OCI-LY3 (cell line): ENCODE measurements at regions not wholly inside any gene's neighbourhood (a gene's known extent, or its start where the extent isn't known, plus 50 kb on each side); places are given as distances from the start of the nearest gene placed in this dataset.

Experiments used
- H2AFZ ChIP-seq: fragments of 200-600, 300-600 bp; shearing (Covaris generic); 2 replicates; pipeline ENCODE4 v1.6.0; 2014; ENCODE audit warnings: antibody characterized with exemption, low read depth, low read length
- H3K27ac ChIP-seq: fragments of 200-600, 300-600 bp; sonication (generic); 2 replicates; pipeline ENCODE4 v1.5.1; 2014; ENCODE audit warnings: mild to moderate bottlenecking, low read length, moderate library complexity, mixed read lengths
- H3K27me3 ChIP-seq: fragments of 200-600, 300-600 bp; sonication (generic); 2 replicates; pipeline ENCODE4 v1.6.1; 2014; ENCODE audit warnings: low read depth, low read length, mixed read lengths
- H3K36me3 ChIP-seq: fragments of 200-600, 300-600 bp; sonication (generic); replicated peaks from 2 replicates; pipeline ENCODE3; 2014; ENCODE audit warnings: low read depth, low read length, mixed read lengths
- H3K4me1 ChIP-seq: fragments of 300-600, 200-600 bp; sonication (generic); 2 replicates; pipeline ENCODE4 v1.6.1; 2014; ENCODE audit warnings: low read length, mixed read lengths
- H3K4me2 ChIP-seq: fragments of 200-600, 300-600 bp; sonication (generic); 2 replicates; pipeline ENCODE4 v1.6.1; 2014; ENCODE audit warnings: low read length, mixed read lengths
- H3K4me3 ChIP-seq: fragments of 300-600, 200-600 bp; sonication (generic); 2 replicates; pipeline ENCODE4 v1.5.1; 2014; ENCODE audit warnings: antibody characterized with exemption, mild to moderate bottlenecking, low read length, moderate library complexity
- H3K79me2 ChIP-seq: fragments of 300-600, 200-600 bp; shearing (Covaris generic); 2 replicates; pipeline ENCODE4 v1.6.1; 2014; ENCODE audit warnings: mild to moderate bottlenecking, low read length, mixed read lengths
- H3K9ac ChIP-seq: fragments of 300-600, 200-600 bp; shearing (Covaris generic); 2 replicates; pipeline ENCODE4 v1.6.0; 2014; ENCODE audit warnings: mild to moderate bottlenecking, low read length, moderate library complexity
- H3K9me3 ChIP-seq: fragments of 200-600, 300-600 bp; shearing (Covaris generic); 2 replicates; pipeline ENCODE4 v1.6.1; 2014; ENCODE audit warnings: low read length, mixed read lengths; ENCODE audit not compliant: insufficient read depth
- H4K20me1 ChIP-seq: fragments of 200-600, 300-600 bp; sonication (generic); 2 replicates; pipeline ENCODE4 v1.6.1; 2016; ENCODE audit warnings: low read length, mixed read lengths; ENCODE audit not compliant: insufficient read depth
- EZH2phosphoT487 ChIP-seq: fragments of 200-600 bp; shearing (Covaris generic); IDR thresholded peaks from 2 replicates; pipeline ENCODE4 v1.6.1; 2018; ENCODE audit warnings: antibody characterized with exemption, mixed run types, low read depth
- TF ChIP-seq, protein P1 (sequence below): fragments of 200-600, 300-600 bp; sonication (generic); IDR thresholded peaks from 2 replicates; pipeline ENCODE4 v1.5.1; 2014; ENCODE audit warnings: antibody characterized with exemption, low read length, low read depth

- no peaks in the 10 kb centered on the region for H3K79me2 ChIP-seq
- H3K27me3 ChIP-seq: no peaks in the 10 kb centered on the region; the same call in 1 of the 2 replicates
- H4K20me1 ChIP-seq: no peaks in the 10 kb centered on the region
- H3K9me3 ChIP-seq: no peaks in the 10 kb centered on the region
- no peak overlapping the region for H3K9ac ChIP-seq
- H3K4me1 ChIP-seq: no peaks in the 10 kb centered on the region
- H2AFZ ChIP-seq: no peak overlapping the region
- no peak overlapping the region for H3K4me3 ChIP-seq
- no peaks in the 10 kb centered on the region for H3K36me3 ChIP-seq
- no peak overlapping the region for H3K27ac ChIP-seq
- no peak for TF ChIP-seq EZH2phosphoT487
- TF ChIP-seq, protein P1, sequence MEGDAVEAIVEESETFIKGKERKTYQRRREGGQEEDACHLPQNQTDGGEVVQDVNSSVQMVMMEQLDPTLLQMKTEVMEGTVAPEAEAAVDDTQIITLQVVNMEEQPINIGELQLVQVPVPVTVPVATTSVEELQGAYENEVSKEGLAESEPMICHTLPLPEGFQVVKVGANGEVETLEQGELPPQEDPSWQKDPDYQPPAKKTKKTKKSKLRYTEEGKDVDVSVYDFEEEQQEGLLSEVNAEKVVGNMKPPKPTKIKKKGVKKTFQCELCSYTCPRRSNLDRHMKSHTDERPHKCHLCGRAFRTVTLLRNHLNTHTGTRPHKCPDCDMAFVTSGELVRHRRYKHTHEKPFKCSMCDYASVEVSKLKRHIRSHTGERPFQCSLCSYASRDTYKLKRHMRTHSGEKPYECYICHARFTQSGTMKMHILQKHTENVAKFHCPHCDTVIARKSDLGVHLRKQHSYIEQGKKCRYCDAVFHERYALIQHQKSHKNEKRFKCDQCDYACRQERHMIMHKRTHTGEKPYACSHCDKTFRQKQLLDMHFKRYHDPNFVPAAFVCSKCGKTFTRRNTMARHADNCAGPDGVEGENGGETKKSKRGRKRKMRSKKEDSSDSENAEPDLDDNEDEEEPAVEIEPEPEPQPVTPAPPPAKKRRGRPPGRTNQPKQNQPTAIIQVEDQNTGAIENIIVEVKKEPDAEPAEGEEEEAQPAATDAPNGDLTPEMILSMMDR: no peak
- H3K4me2 ChIP-seq: no peak overlapping the region
These were observed 98.2 kb upstream of the ASAP2 start for GRCh38 chr2:9108210-9108967.

DNA sequence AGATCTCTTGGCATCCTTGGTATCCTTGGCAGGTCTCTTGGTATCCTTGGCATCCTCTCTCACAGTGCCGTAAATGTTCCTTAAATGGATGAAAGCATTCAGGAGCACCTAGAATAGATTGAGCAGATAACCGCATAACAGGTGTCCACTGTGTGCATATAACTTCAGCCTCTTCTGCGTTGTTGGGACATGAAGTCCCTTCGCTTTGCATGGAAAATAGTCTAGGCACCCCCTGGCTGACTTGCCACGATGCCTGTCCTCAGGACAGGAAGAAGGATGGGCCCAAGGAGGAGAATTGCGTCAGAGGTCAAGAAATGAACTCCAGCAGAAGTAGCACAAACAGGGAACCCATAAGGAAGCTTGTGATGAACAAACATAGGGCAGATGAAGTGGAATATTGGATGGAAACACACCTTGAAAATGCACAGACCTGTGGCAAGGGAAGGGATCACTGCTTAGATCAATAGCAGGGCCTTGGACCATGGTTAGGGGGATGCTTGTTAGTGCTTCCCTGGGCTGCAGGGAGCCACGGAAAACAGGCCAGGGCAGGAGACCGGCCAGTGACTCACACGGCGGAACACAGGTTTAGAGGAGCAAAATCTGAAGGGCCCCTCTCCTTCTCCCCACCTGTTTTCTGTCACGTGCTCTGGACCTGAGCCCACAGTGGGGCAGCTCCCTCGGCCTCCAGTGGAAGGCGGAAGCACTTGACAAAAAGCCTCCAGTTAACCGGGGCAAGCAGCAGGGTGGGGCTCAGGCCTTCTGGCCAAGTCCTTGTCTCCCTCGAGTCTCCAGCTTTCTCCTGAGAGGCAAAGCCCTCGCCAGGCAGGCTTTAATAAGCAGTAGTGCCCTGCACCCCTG lies 99.2 kb upstream of the ASAP2 start:
- H3K9ac ChIP-seq: no peak overlapping the region
- H3K27ac ChIP-seq: no peak overlapping the region
- H3K79me2 ChIP-seq: no peaks in the 10 kb centered on the region

GRCh38 chr2:9106338-9107167 lies 100.1 kb upstream of the ASAP2 start:
- H3K27me3 ChIP-seq: peaks cover 5% of the 10 kb centered on the region; the same call in 1 of the 2 replicates
- TF ChIP-seq, protein P1: no peak
- no peak for TF ChIP-seq EZH2phosphoT487
- H3K36me3 ChIP-seq: no peaks in the 10 kb centered on the region

More for the DNA sequence above, 99.2 kb upstream of the ASAP2 start:
- peaks cover 5% of the 10 kb centered on the region; the same call in 1 of the 2 replicates for H3K27me3 ChIP-seq
- H2AFZ ChIP-seq: no peak overlapping the region
- TF ChIP-seq, protein P1: no peak
- no peak for TF ChIP-seq EZH2phosphoT487
- H3K36me3 ChIP-seq: no peaks in the 10 kb centered on the region
- no peaks in the 10 kb centered on the region for H4K20me1 ChIP-seq
- H3K4me2 ChIP-seq: no peak overlapping the region
- H3K9me3 ChIP-seq: no peaks in the 10 kb centered on the region
- H3K4me3 ChIP-seq: no peak overlapping the region
- H3K4me1 ChIP-seq: no peaks in the 10 kb centered on the region

More at GRCh38 chr2:9106338-9107167, 100.1 kb upstream of the ASAP2 start:
- Histone ChIP-seq H3K79me2 (no peaks in the 10 kb centered on the region), H3K4me2 (no peak overlapping the region), H2AFZ (no peak overlapping the region), H3K9ac (no peak overlapping the region), H3K4me1 (no peaks in the 10 kb centered on the region), H4K20me1 (no peaks in the 10 kb centered on the region), H3K4me3 (no peak overlapping the region), H3K9me3 (no peaks in the 10 kb centered on the region), H3K27ac (no peak overlapping the region)
